ENCODE measurements at regions not wholly inside any gene's neighbourhood (a gene's known extent, or its start where the extent isn't known, plus 50 kb on each side); places are given as distances from the start of the nearest gene placed in this dataset.

GRCh38 chr5:103849934-103850333 is 287.3 kb upstream of the NUDT12 start:
- DNase-seq = no peak

- DNase-seq = no peak
These were observed 284.5 kb upstream of the NUDT12 start for GRCh38 chr5:103847060-103847459.

GRCh38 chr5:103842936-103843335 is 280.3 kb upstream of the NUDT12 start:
- DNase-seq = no peak

- no peak for DNase-seq
These were observed 278.0 kb upstream of the NUDT12 start for GRCh38 chr5:103840600-103840999.

GRCh38 chr5:103834216-103834615 is 271.6 kb upstream of the NUDT12 start:
- DNase-seq = no peak

- DNase-seq = no peak
These were observed 267.0 kb upstream of the NUDT12 start for GRCh38 chr5:103829585-103829984.

GRCh38 chr5:103827976-103828375 is 265.4 kb upstream of the NUDT12 start:
- no peak for DNase-seq

- DNase-seq = no peak
These were observed 258.8 kb upstream of the NUDT12 start for GRCh38 chr5:103821361-103821760.

GRCh38 chr5:103808464-103809106 is 246.0 kb upstream of the NUDT12 start:
- no peak for DNase-seq

GRCh38 chr5:103804711-103805110 is 242.1 kb upstream of the NUDT12 start:
- DNase-seq = no peak

- no peak for DNase-seq
These were observed 239.1 kb upstream of the NUDT12 start for GRCh38 chr5:103801681-103802080.

- DNase-seq = no peak
These were observed 238.3 kb upstream of the NUDT12 start for GRCh38 chr5:103800741-103801495.

GRCh38 chr5:103793595-103794182 is 231.1 kb upstream of the NUDT12 start:
- no peak for DNase-seq

GRCh38 chr5:103785569-103785968 is 223.0 kb upstream of the NUDT12 start:
- no peak for DNase-seq

GRCh38 chr5:103783669-103784068 is 221.1 kb upstream of the NUDT12 start:
- no peak for DNase-seq

- no peak for DNase-seq
These were observed 218.2 kb upstream of the NUDT12 start for GRCh38 chr5:103780794-103781193.

GRCh38 chr5:103774721-103775120 is 212.1 kb upstream of the NUDT12 start:
- no peak for DNase-seq

- no peak for DNase-seq
These were observed 209.7 kb upstream of the NUDT12 start for GRCh38 chr5:103772248-103772647.

- no peak for DNase-seq
These were observed 201.8 kb upstream of the NUDT12 start for GRCh38 chr5:103764403-103764802.

GRCh38 chr5:103758996-103759395 is 196.4 kb upstream of the NUDT12 start:
- no peak for DNase-seq

- no peak for DNase-seq
These were observed 193.4 kb upstream of the NUDT12 start for GRCh38 chr5:103755974-103756373.

- no peak for DNase-seq
These were observed 182.9 kb upstream of the NUDT12 start for GRCh38 chr5:103745353-103746065.

- DNase-seq = no peak
These were observed 181.6 kb upstream of the NUDT12 start for GRCh38 chr5:103744159-103744558.

GRCh38 chr5:103743421-103743820 is 180.8 kb upstream of the NUDT12 start:
- DNase-seq = no peak

Measured in central memory CD4-positive, alpha-beta T cell (primary cell).